Esophagus squamous epithelium (tissue), 4 donors: ENCODE measurements at regions not wholly inside any gene's neighbourhood (a gene's known extent, or its start where the extent isn't known, plus 50 kb on each side); places are given as distances from the start of the nearest gene placed in this dataset.

Experiments
- POLR2A ChIP-seq, 4 donors: fragments of 450-650 bp; IDR thresholded peaks; one replicate each; pipeline ENCODE4 v1.6.1; 2017; ENCODE audit warnings: antibody characterized with exemption in 4 of 4, mild to moderate bottlenecking in 4 of 4, moderate library complexity in 3 of 4
- TF ChIP-seq, protein P1 (sequence below), 6 experiments: fragments of 450-650 bp in 4 of 6; fragments of 200-600 bp in 2 of 6; sonication (generic) in 2 of 6; IDR thresholded peaks; one replicate each; pipeline ENCODE4 v1.5.1; 2016 to 2019; ENCODE audit warnings: antibody characterized with exemption in 6 of 6, mild to moderate bottlenecking in 4 of 6, moderate library complexity in 4 of 6

GRCh38 chr5:67483453-67484030 is 286.9 kb upstream of the CD180 start:
- TF ChIP-seq, protein P1, sequence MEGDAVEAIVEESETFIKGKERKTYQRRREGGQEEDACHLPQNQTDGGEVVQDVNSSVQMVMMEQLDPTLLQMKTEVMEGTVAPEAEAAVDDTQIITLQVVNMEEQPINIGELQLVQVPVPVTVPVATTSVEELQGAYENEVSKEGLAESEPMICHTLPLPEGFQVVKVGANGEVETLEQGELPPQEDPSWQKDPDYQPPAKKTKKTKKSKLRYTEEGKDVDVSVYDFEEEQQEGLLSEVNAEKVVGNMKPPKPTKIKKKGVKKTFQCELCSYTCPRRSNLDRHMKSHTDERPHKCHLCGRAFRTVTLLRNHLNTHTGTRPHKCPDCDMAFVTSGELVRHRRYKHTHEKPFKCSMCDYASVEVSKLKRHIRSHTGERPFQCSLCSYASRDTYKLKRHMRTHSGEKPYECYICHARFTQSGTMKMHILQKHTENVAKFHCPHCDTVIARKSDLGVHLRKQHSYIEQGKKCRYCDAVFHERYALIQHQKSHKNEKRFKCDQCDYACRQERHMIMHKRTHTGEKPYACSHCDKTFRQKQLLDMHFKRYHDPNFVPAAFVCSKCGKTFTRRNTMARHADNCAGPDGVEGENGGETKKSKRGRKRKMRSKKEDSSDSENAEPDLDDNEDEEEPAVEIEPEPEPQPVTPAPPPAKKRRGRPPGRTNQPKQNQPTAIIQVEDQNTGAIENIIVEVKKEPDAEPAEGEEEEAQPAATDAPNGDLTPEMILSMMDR (IDR thresholded peaks at IDR 0.05), result no peak
- TF ChIP-seq POLR2A (IDR thresholded peaks at IDR 0.05), result no peak
